ENCODE measurements at regions not wholly inside any gene's neighbourhood (a gene's known extent, or its start where the extent isn't known, plus 50 kb on each side); places are given as distances from the start of the nearest gene placed in this dataset.

DNA sequence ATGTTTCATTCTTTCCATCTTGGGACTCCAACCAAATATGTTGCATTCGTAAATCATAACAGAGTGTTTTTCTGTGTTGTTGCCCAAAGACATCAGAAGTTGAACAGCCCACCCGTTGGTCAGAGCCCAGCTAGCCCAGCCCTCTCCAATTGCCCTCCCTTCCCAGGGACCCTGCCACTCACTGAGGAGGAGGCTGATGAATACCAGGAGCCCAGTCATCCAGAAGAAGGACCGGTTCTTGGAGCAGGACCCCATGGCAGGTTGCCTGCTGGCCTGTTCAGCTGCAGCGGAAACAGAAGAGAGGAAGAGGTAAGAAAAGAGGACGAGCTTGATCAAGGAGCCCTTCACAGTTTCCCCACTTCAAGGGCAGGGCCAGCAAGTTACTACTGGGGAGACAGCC, 172.2 kb upstream of the ETV3 start:
- Histone ChIP-seq H3K4me1 (replicated peaks; ENCODE audit: insufficient read depth) (no peaks in the 10 kb centered on the region), H3K27ac (no peak overlapping the region), H4K20me1 (ENCODE audit: insufficient read depth) (no peaks in the 10 kb centered on the region), H3K9me2 (ENCODE audit: insufficient read depth) (no peaks in the 10 kb centered on the region), H2AFZ (no peak overlapping the region), H3K4me2 (no peak overlapping the region), H3F3A (ENCODE audit: insufficient read depth, low read depth) (no peaks in the 10 kb centered on the region), H3K79me2 (ENCODE audit: low read depth) (no peaks in the 10 kb centered on the region), H3K4me3 (no peak overlapping the region), H3K27me3 (ENCODE audit: insufficient read depth, low read depth) (peaks cover 24% of the 10 kb centered on the region; the same call in 1 of the 2 replicates), H3K36me3 (ENCODE audit: low read depth) (no peaks in the 10 kb centered on the region), H3K9me3 (ENCODE audit: insufficient read depth, low read depth) (no peaks in the 10 kb centered on the region)
- BruUV-seq (replicated peaks): no TSS peak
- no peak for DNase-seq
- TF ChIP-seq, protein P1, sequence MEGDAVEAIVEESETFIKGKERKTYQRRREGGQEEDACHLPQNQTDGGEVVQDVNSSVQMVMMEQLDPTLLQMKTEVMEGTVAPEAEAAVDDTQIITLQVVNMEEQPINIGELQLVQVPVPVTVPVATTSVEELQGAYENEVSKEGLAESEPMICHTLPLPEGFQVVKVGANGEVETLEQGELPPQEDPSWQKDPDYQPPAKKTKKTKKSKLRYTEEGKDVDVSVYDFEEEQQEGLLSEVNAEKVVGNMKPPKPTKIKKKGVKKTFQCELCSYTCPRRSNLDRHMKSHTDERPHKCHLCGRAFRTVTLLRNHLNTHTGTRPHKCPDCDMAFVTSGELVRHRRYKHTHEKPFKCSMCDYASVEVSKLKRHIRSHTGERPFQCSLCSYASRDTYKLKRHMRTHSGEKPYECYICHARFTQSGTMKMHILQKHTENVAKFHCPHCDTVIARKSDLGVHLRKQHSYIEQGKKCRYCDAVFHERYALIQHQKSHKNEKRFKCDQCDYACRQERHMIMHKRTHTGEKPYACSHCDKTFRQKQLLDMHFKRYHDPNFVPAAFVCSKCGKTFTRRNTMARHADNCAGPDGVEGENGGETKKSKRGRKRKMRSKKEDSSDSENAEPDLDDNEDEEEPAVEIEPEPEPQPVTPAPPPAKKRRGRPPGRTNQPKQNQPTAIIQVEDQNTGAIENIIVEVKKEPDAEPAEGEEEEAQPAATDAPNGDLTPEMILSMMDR (conservative IDR thresholded peaks at IDR 0.05): no peak
- no peak for TF ChIP-seq EZH2 (IDR thresholded peaks at IDR 0.05; ENCODE audit: low read depth)
- CTCF ChIA-PET: no interaction called here
- intact Hi-C loops (cut with micrococcal nuclease; ENCODE audit: unreplicated experiment): no loop called here
- POLR2A ChIA-PET (ENCODE audit: unreplicated experiment): no interaction called here

DNA sequence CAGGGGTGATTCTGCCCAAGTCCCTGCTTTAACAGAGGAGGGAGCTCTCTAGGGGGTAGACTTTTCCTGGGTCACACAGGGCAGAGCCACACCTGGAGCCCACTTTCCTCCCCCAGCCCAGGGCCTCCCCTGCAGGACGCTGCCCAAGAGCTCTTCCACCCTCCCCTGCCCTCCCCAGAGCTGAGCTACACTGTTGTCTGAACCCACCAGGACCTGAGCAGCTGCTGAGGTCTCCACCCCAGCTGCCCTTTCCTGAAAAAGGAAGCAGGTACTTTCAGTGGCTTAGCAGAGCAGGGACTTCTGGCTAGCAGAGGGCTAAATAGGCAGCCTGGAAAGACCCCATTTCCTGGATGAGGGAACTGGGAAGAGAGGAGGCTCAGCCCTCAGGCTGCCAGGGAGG, 169.3 kb upstream of the ETV3 start:
- H3K27me3 ChIP-seq (ENCODE audit: insufficient read depth, low read depth): peaks cover 37% of the 10 kb centered on the region; the same call in 1 of the 2 replicates
- TF ChIP-seq EZH2 (IDR thresholded peaks at IDR 0.05; ENCODE audit: low read depth): no peak
- TF ChIP-seq, protein P1 (conservative IDR thresholded peaks at IDR 0.05): no peak
- POLR2A ChIA-PET (ENCODE audit: unreplicated experiment): no interaction called here
- no peaks in the 10 kb centered on the region for H3K4me1 ChIP-seq (replicated peaks; ENCODE audit: insufficient read depth)
- H3K4me2 ChIP-seq: no peak overlapping the region
- no peak overlapping the region for H3K27ac ChIP-seq
- DNase-seq: no peak
- BruUV-seq (replicated peaks): no TSS peak
- H3F3A ChIP-seq (ENCODE audit: insufficient read depth, low read depth): no peaks in the 10 kb centered on the region
- H3K36me3 ChIP-seq (ENCODE audit: low read depth): no peaks in the 10 kb centered on the region
- H3K9me2 ChIP-seq (ENCODE audit: insufficient read depth): no peaks in the 10 kb centered on the region
- no peaks in the 10 kb centered on the region for H3K9me3 ChIP-seq (ENCODE audit: insufficient read depth, low read depth)
- no peak overlapping the region for H3K4me3 ChIP-seq
- CTCF ChIA-PET: no interaction called here
- no peak overlapping the region for H2AFZ ChIP-seq
- intact Hi-C loops (cut with micrococcal nuclease; ENCODE audit: unreplicated experiment): no loop called here
- no peaks in the 10 kb centered on the region for H3K79me2 ChIP-seq (ENCODE audit: low read depth)
- H4K20me1 ChIP-seq (ENCODE audit: insufficient read depth): no peaks in the 10 kb centered on the region

DNA sequence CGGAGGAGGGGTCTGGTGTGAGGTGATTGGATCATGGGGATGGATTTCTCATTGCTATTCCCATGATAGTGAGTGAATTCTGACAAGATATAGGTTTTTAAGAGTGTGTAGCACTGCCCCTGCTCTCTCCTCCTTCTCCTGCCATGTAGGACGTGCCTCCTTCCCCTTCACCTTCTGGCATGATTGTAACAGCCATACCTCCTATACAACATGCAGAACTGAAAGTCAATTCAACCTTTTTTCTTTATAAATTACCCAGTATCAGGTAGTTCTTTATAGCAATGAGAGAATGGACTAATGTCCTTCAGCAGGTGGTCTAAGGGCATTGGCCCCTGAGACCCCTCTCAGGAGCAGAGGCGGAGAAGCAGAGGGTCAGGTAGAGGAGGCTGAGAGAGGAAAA, 168.7 kb upstream of the ETV3 start:
- POLR2A ChIA-PET (ENCODE audit: unreplicated experiment): no interaction called here
- CTCF ChIA-PET: no interaction called here
- H3K4me1 ChIP-seq (replicated peaks; ENCODE audit: insufficient read depth): no peaks in the 10 kb centered on the region
- H3K4me3 ChIP-seq: no peak overlapping the region
- no peaks in the 10 kb centered on the region for H3K36me3 ChIP-seq (ENCODE audit: low read depth)
- no peak for DNase-seq
- intact Hi-C loops (cut with micrococcal nuclease; ENCODE audit: unreplicated experiment): no loop called here
- H3K79me2 ChIP-seq (ENCODE audit: low read depth): no peaks in the 10 kb centered on the region
- H3K27ac ChIP-seq: no peak overlapping the region
- no peak for TF ChIP-seq EZH2 (IDR thresholded peaks at IDR 0.05; ENCODE audit: low read depth)
- TF ChIP-seq, protein P1 (conservative IDR thresholded peaks at IDR 0.05): no peak
- no peaks in the 10 kb centered on the region for H3K9me2 ChIP-seq (ENCODE audit: insufficient read depth)
- no peaks in the 10 kb centered on the region for H3K9me3 ChIP-seq (ENCODE audit: insufficient read depth, low read depth)
- BruUV-seq (replicated peaks): no TSS peak
- no peak overlapping the region for H2AFZ ChIP-seq
- H3K4me2 ChIP-seq: no peak overlapping the region
- peaks cover 39% of the 10 kb centered on the region; the same call in 1 of the 2 replicates for H3K27me3 ChIP-seq (ENCODE audit: insufficient read depth, low read depth)
- H4K20me1 ChIP-seq (ENCODE audit: insufficient read depth): no peaks in the 10 kb centered on the region
- no peaks in the 10 kb centered on the region for H3F3A ChIP-seq (ENCODE audit: insufficient read depth, low read depth)

All from PC-9 (cell line).